Gastrocnemius medialis (tissue), 4 donors: ENCODE measurements at regions not wholly inside any gene's neighbourhood (a gene's known extent, or its start where the extent isn't known, plus 50 kb on each side); places are given as distances from the start of the nearest gene placed in this dataset.
"Not testable (repeated sequence)": the region's sequence is repeated elsewhere in the genome, so short reads cannot be mapped to it uniquely, and the experiment has no call there.

Source experiments
- ATAC-seq, 2 donors: fragments of 150-250 bp; one replicate each; pipeline ENCODE4 v1.9.1; 2016
- DNase-seq, 2 donors: peaks; one replicate each; pipeline ENCODE4 v3.0.0-alpha.2; 2019
- H3K27ac ChIP-seq, 4 donors: fragments of 200-600 bp; sonication (generic); 1 replicate in 1 of 4; 2 replicates in 3 of 4; pipeline ENCODE4 v1.5.1; 2016 to 2018; ENCODE audit warnings: mild to moderate bottlenecking in 2 of 4, moderate library complexity in 1 of 4
- H3K27me3 ChIP-seq, 3 donors: fragments of 200-600 bp; sonication (generic) in 2 of 3; 1 replicate in 1 of 3; 2 replicates in 2 of 3; pipeline versions ENCODE4 v1.5.1 to v1.6.0; 2016 to 2019; ENCODE audit warnings: mild to moderate bottlenecking in 1 of 3, moderate library complexity in 1 of 3
- H3K36me3 ChIP-seq, 2 donors: fragments of 200-600 bp; sonication (generic) in 1 of 2; one replicate each; pipeline ENCODE4 v1.5.1; 2017 to 2018
- H3K4me1 ChIP-seq, 2 donors: fragments of 200-600 bp; sonication (generic) in 1 of 2; one replicate each; pipeline ENCODE4 v1.5.1; 2016 to 2017; ENCODE audit warnings: mild to moderate bottlenecking in 2 of 2
- H3K4me3 ChIP-seq, 4 donors: fragments of 200-600 bp; sonication (generic) in 3 of 4; 1 replicate in 1 of 4; 2 replicates in 3 of 4; pipeline ENCODE4 v1.5.1; 2016 to 2019; ENCODE audit warnings: mild to moderate bottlenecking in 2 of 4
- H3K9me3 ChIP-seq, 3 donors: fragments of 200-600 bp; sonication (generic) in 2 of 3; 1 replicate in 1 of 3; 2 replicates in 2 of 3; pipeline ENCODE4 v1.5.1; 2016 to 2019
- CTCF ChIP-seq, 5 experiments: fragments of 450-650 bp in 3 of 5; fragments of 200-600 bp in 2 of 5; sonication (generic) in 2 of 5; IDR thresholded peaks in 4 of 5; conservative IDR thresholded peaks in 1 of 5; 1 replicate in 4 of 5; 2 replicates in 1 of 5; pipeline ENCODE4 v1.5.1; 2016 to 2019; ENCODE audit warnings: antibody characterized with exemption in 5 of 5, mild to moderate bottlenecking in 3 of 5, moderate library complexity in 3 of 5
- POLR2A ChIP-seq, 2 donors: fragments of 450-650 bp; IDR thresholded peaks; one replicate each; pipeline ENCODE4 v1.6.1; 2017; ENCODE audit warnings: antibody characterized with exemption in 2 of 2, mild to moderate bottlenecking in 2 of 2, moderate library complexity in 2 of 2
- in situ Hi-C, 4 donors: fragments of 200-750 bp; cut with MboI; loops; one replicate each; pipeline versions ENCODE4 v1.15.0 to v1.8.0; 2017; ENCODE audit warnings: low sequenced_read_pairs in 4 of 4
- intact Hi-C: fragments of 100-400 bp; cut with DNase I; formaldehyde crosslinking; loops from one replicate; pipeline ENCODE4 v1.15.1; 2023; ENCODE audit warnings: low total_unique reads

GRCh38 chr18:29855637-29856036 lies 1186.9 kb downstream of the DSC3 start:
- no peaks in the 10 kb centered on the region for H3K27me3 ChIP-seq
- no peaks in the 10 kb centered on the region for H3K9me3 ChIP-seq
- H3K4me3 ChIP-seq: no peak overlapping the region
- ATAC-seq (no peak), DNase-seq (no peak)
- H3K36me3 ChIP-seq: no peaks in the 10 kb centered on the region
- no peaks in the 10 kb centered on the region for H3K4me1 ChIP-seq
- intact Hi-C loops (no loop called here), in situ Hi-C loops (loop anchor here in 1 of 4 donors (25.0 kb wide), 1 partner anchor 93 kb away; no protein-coding TSS in a partner anchor)
- H3K27ac ChIP-seq: no peak overlapping the region
- TF ChIP-seq CTCF (IDR thresholded peaks at IDR 0.05 in 4 of 5, conservative IDR thresholded peaks at IDR 0.05 in 1 of 5) (no peak), POLR2A (IDR thresholded peaks at IDR 0.05) (no peak)

- DNase-seq (no peak), ATAC-seq (no peak)
- intact Hi-C loops (no loop called here), in situ Hi-C loops (loop anchor here in 1 of 4 donors (25.0 kb wide), 1 partner anchor 91 kb away; no protein-coding TSS in a partner anchor)
- Histone ChIP-seq H3K4me3 (no peak overlapping the region), H3K27ac (no peak overlapping the region), H3K9me3 (no peaks in the 10 kb centered on the region), H3K27me3 (no peaks in the 10 kb centered on the region), H3K4me1 (no peaks in the 10 kb centered on the region), H3K36me3 (no peaks in the 10 kb centered on the region)
- TF ChIP-seq CTCF (IDR thresholded peaks at IDR 0.05 in 4 of 5, conservative IDR thresholded peaks at IDR 0.05 in 1 of 5) (no peak), POLR2A (IDR thresholded peaks at IDR 0.05) (no peak)
Observed at GRCh38 chr18:29853126-29853525, 1189.4 kb downstream of the DSC3 start.

- no peaks in the 10 kb centered on the region for H3K36me3 ChIP-seq
- in situ Hi-C loops (no loop called here), intact Hi-C loops (no loop called here)
- no peaks in the 10 kb centered on the region for H3K27me3 ChIP-seq
- H3K4me1 ChIP-seq: no peaks in the 10 kb centered on the region
- TF ChIP-seq POLR2A (IDR thresholded peaks at IDR 0.05) (no peak), CTCF (IDR thresholded peaks at IDR 0.05 in 4 of 5, conservative IDR thresholded peaks at IDR 0.05 in 1 of 5) (no peak)
- no peak overlapping the region for H3K4me3 ChIP-seq
- ATAC-seq (no peak), DNase-seq (no peak)
- no peak overlapping the region for H3K27ac ChIP-seq
- H3K9me3 ChIP-seq: no peaks in the 10 kb centered on the region
Observed at GRCh38 chr18:29849144-29849543, 1193.4 kb downstream of the DSC3 start.

GRCh38 chr18:29841631-29842030 lies 1200.9 kb downstream of the DSC3 start:
- Histone ChIP-seq H3K36me3 (no peaks in the 10 kb centered on the region), H3K27ac (no peak overlapping the region), H3K9me3 (no peaks in the 10 kb centered on the region), H3K4me3 (no peak overlapping the region), H3K4me1 (no peaks in the 10 kb centered on the region), H3K27me3 (no peaks in the 10 kb centered on the region)
- DNase-seq: no peak
- in situ Hi-C loops (no loop called here), intact Hi-C loops (no loop called here)
- TF ChIP-seq CTCF (IDR thresholded peaks at IDR 0.05 in 4 of 5, conservative IDR thresholded peaks at IDR 0.05 in 1 of 5): no peak
- no peak for ATAC-seq

GRCh38 chr18:29840089-29840488 lies 1202.5 kb downstream of the DSC3 start:
- intact Hi-C loops: no loop called here

GRCh38 chr18:29838961-29839360 lies 1203.6 kb downstream of the DSC3 start:
- intact Hi-C loops, in situ Hi-C loops, H3K27ac ChIP-seq, H3K4me3 ChIP-seq, DNase-seq, H3K4me1 ChIP-seq, ATAC-seq, H3K9me3 ChIP-seq, H3K36me3 ChIP-seq, H3K27me3 ChIP-seq: not testable (repeated sequence)

More at GRCh38 chr18:29840089-29840488, 1202.5 kb downstream of the DSC3 start:
- Histone ChIP-seq H3K4me1 (no peaks in the 10 kb centered on the region), H3K27me3 (no peaks in the 10 kb centered on the region), H3K27ac (no peak overlapping the region), H3K36me3 (no peaks in the 10 kb centered on the region), H3K4me3 (no peak overlapping the region), H3K9me3 (no peaks in the 10 kb centered on the region)
- DNase-seq (no peak), ATAC-seq (no peak)
- TF ChIP-seq POLR2A (IDR thresholded peaks at IDR 0.05) (no peak), CTCF (IDR thresholded peaks at IDR 0.05 in 4 of 5, conservative IDR thresholded peaks at IDR 0.05 in 1 of 5) (no peak)
- in situ Hi-C loops: no loop called here
